Stimulated activated CD8-positive, alpha-beta memory T cell treated with anti-CD3 and anti-CD28 coated beads, Interleukin-12 subunit alpha, Interleukin-12 subunit beta, amount 100 ng/mL, for 24 hours (primary cell): ENCODE measurements at regions not wholly inside any gene's neighbourhood (a gene's known extent, or its start where the extent isn't known, plus 50 kb on each side); places are given as distances from the start of the nearest gene placed in this dataset.

Experiments used
- DNase-seq: peaks from one replicate; pipeline ENCODE4 v3.0.0-alpha.2; 2020; ENCODE audit errors: extremely low read depth

DNA sequence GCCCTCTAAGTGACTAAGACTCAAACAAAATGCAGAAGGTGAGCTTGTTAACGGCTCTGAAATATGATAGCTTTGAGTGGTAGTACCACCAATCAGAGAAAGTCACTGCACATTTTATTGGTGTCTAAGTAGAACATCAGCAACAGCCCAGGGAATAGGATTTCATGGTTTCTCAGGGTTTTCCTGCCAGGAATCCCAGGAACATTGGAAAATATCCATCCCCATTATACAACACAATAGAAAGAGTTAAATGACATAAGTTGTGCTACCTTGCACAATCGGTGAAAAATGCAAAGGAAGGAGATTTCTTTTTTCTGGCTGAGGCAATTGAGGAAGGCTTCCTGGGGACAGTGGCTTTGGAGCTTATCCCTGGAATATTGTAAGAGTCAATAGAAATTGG lies 283.1 kb downstream of the HLX start:
- DNase-seq: no peak

DNA sequence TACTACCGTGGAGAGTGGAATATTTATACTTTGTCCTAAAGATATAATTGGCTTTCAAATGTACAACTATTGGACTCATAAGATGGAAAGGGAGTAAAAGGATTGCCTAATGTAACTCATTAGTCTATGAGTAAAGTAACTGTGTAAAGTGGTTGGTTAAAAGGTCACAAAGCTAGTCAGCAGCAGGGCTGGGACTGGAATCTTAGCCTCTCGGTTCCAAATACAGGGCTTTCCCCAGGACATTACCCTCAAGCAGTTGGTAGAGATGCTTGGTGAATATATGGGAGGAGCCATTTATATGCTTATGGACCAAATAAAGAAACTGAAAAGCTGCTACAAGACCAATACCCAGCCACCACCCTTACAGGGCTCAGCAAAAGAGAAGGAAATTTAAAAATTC lies 283.7 kb downstream of the HLX start:
- DNase-seq: no peak

DNA sequence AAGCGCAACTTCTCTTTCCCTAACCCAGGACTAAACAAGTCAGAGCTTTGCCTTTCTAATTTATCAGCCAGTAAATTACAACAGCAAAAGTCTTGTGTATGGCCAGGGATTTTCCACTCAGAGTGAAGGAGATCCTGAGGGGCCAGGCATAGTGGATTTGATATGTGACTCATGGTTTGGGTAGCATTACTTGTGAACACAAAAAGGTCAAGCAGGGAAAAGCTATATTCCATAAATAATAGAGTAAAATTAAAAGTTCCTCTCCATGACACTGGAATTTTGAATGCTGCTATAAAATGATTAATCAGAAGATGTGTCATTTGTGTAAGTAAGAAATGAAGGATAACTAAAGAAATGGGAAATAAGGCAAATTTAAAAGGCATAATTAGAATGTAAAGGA lies 284.8 kb downstream of the HLX start:
- DNase-seq: no peak

DNA sequence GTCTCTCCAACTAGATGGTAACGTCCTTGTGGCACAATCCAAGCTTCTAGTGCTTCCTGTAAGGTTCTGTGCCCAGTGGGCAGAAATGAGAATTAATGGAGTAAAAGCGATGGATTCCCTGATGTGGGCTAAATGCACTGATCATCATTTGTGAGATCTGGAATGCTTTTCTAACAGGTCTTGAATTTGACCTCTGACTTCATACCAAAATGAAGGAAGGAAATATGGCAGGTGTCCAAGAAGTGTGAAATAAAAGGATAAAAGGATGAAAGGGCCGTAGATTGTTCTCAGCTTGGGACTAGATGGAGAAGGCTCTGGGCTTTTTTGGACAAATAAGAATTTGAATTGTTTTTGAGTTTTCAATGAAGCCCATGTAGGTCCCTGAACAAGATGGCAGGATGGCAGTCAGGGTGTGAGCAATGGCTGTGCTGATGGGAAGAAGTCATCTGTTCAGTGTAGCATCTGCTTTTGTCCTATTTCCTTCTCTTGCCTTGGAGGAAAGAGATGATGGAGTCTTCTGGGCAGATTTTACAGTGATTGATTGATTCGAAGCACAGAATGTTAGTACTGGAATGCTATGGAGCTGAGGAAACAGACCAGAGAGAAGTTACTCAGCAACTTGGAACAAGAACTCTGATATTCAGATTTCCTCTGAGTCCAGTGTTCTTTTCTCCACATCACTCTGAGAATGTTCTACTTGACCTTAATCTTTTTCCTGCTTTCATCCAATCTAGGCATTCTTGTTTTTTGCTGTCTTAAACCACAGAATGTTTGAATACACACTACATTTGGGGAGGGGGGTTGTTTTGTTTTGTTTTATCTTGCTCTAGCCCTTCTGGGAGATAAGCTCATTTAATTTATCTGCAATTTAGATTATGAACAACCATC lies 286.0 kb downstream of the HLX start:
- DNase-seq: no peak

DNA sequence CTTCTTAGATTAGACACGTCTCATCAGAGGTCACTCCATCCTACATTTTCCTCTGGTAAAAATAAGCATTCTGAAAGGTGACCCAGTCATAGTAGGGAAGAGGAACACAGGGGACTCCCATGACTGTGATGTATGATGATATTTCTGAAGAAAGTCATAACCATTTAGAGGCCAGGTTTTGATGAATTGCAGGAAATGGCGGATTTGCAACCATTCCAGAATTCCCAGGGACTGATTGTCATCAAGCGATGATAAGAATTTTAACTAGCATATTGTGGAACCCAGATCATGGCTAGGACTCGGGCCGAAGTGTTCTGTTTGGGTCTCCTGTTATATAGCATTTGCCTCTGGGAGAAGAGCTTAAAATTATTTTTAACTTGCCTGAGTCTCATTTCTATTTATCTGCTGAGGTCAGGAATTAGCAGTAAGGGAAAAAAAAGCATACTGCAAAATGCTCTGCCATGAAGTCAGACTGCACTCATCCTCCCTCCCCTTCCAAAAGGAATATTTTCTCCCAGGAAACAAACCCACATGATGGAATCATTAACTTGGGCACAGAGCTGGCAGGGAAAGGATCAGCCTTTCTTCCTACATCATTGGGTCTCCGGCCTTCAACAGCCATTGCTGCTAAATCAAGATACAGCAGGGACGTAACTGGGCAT lies 286.7 kb downstream of the HLX start:
- DNase-seq: no peak

DNA sequence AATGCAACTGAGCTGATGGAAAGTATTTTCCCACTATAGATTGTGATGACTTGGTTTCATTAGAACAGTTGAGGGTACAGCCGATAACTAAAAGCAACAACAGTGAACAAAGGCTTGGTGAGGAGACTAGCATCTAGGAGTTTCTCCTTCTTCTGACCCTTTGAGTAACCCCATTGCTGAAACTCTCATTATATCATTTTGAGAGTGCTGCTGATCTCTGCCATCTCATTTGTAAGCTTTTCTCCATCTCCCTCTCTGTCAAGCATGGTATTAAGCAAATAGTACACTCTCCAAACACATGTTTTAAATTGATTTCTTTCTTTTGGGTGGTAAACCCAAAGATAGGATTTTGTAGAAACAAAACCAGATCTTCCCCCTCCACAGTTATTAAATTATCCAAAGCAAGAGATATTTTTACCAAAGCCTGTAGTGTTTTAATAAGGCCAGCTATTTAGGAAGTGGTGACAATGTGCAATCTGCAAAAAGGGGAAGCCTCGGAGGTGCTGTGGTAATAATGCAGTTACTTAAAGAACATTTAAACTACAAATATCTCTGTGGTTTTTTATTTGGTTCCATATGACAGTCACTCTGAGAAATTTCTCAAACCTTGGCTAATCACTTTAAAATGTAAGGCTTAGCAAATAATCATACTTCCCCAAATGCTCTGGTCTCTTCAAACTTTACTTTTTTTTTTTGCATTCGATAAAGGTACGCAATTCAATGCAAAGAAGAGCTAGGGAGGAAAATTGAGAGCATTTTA lies 287.5 kb downstream of the HLX start:
- DNase-seq: no peak

DNA sequence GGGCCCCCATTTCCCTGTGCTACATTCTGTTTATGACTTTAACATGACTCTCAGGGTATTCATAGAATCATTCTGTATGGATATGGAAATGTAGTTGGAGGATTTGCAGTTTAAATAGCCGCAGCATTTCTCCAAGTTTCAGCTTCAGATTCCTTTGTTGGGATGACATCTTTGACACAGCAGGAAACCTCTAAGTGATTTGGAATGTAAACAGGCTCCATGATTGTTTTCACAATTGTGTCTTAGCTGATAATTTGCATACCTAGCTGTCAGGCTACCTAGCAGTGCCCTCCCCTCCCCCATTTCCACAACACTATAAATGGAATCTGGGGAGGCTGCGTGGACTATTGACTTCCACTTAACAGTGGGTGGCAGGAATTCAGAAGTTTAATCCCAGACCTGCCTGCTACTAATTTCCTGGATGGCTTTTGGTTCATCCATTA lies 290.2 kb downstream of the HLX start:
- DNase-seq: no peak

DNA sequence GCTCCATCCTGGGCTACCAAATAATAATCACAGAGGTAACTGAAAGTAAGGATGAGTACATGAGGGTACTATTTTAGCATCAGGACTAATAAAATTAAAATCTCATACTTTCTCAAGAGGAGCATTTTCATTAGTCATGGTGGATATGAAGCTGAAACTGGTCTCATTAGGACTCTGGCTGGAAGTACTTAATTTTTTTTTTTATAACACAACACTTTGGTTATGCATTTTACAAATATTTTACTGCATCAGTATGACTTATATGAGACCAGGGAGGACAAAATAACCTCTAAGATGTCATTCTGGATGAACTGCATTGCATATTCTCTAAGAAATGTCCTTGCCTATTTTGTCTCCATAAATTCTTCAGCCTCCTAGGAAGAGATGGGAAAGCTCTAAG lies 290.9 kb downstream of the HLX start:
- DNase-seq: no peak

DNA sequence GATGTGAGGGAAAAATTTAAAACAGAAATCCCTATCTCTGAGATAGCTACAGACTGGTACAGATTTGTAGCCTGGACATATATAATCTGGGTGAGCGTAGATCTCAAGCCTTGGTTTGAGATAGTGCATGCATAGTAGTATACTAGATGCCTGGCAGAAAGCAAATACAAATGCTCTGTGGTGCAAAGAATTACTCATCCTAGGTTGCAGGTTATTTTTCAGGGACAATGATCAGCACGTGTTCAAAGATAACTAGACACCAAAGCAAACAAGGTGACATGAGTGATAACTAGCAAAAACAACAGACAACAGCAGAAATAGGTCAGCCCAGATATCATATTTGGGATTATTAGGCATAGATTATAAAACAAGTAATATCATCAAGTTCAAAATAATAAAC lies 292.5 kb downstream of the HLX start:
- DNase-seq: no peak

DNA sequence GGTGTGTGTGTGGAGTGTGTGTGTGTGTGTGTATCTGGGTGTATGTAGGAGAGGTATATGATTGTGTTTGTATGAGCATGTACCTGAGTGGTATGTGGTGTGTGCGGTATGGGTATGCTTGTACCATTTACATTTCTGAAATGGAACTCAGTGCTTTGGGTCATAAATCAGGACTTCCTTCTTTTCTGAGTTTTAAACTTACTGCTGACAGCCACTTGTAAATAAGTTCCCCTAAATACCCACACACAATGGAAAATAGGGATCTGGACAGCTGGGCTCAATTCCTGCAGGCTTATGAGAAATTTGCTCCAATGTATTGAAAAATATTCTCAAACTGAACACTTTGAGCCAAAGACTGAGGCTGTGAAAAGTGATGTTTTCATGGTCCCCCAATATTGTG lies 293.6 kb downstream of the HLX start:
- DNase-seq: no peak

DNA sequence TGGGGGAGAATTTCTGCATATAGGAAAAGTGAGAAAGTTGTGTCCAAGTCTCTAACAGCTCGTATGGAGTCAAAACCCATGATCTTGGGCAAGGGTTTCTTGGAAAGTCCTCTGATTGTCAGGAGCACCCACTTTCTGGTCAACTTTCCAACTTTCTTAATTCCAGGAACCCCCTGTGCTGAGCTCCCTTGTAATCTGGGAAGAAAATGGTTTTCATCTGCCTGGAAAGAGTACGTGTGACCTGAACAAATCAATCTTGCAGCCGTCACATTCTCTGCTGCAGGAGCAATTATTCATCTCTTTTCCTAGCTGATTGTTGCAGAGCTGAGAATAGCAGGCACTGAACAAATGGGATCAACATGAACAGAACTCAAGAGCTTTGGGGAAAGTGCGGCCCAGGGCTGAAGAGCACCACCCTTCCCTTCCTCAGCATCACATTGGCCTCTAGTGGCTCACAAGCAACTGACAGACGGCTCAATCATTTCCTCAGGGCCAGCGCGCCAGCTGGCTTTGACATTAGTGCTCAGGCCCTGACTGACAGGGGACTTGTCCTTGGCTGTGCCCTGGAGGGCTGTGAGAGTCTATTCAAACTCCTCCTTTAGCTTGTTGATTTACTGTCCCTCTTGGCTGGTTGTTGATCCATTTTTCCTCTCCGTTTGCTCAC lies 295.2 kb downstream of the HLX start:
- DNase-seq: no peak

DNA sequence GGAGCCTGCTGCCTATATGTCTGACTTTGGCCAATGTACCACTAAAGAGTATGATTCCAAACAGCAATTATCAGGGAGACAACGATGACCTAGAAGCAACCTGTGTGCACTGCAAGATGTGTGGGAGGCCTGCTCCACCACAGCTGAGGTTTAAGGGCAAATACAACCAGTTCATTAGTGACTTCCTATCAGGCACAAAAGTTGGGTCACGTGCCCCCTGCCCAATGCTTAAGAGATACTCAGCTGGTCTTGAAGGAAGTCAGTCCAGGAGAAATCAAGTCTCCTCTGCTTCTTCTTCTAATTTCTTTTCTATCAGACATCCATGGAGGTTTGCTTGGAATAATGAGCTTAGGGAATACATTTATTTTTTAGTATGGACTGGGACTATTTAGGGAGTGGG lies 296.0 kb downstream of the HLX start:
- no peak for DNase-seq

DNA sequence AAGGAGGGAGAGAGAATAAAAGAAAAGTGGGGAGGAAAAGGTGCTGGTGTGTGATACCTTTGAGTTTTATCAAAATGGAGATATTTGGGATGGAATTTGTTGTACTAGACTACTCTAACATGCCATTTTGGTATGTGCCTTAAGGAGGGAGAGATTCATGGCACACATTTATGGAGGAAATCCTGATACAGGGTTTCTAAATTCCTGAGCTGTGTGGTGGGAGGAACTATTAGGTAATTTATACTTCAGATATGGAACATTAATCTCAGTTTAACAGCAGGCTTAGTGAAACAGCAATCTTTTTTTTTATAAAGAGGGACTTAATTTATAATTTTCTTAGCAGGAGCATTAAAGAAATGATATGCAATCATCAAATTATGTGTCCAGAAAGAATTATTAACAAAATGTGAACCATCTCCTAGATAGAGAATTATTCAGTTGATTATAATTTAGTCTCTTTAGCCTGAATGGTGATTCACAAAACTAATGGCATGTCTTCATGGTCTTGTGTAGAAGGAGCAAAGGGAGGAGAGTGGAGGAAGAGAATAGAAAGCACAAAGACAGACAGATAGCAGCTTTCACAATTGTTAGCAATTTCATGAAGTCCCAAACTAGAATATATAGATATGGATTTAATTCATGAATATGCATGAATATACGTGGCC lies 301.6 kb downstream of the HLX start:
- DNase-seq: no peak

DNA sequence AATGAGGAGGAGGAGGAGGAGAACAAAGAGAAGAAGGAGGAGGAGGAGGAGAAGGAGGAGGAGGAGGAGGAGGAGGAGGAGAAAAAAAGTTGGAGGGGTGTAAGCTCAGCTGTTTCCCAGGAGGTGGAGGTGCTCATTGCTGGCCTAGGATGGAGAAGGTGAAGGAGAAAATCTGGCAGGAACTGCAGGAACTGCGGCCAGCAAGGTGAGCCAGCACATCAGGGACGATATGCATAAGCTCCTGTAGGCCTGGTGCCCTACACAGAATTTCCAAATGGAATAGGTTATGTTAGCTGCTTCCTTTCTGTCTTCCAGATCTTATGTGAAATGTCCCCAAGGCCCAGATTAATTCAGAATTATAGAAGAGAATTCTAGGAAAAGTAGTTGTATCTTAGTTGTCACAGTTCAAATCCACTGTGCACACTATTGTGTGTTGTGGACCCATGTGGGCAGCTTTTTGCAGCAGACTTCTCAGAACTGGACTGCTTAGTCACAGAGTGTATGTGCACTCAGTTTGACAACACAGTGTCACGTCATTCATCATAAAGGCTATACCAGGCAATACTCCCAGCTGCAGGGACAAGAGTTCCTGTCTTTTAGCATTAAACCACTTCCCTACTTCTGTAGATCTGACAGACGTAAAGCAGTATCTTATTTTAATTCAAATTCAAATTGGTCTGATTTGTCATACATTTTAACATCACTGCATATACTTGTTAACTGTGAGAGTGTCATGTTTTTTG lies 303.7 kb downstream of the HLX start:
- no peak for DNase-seq

DNA sequence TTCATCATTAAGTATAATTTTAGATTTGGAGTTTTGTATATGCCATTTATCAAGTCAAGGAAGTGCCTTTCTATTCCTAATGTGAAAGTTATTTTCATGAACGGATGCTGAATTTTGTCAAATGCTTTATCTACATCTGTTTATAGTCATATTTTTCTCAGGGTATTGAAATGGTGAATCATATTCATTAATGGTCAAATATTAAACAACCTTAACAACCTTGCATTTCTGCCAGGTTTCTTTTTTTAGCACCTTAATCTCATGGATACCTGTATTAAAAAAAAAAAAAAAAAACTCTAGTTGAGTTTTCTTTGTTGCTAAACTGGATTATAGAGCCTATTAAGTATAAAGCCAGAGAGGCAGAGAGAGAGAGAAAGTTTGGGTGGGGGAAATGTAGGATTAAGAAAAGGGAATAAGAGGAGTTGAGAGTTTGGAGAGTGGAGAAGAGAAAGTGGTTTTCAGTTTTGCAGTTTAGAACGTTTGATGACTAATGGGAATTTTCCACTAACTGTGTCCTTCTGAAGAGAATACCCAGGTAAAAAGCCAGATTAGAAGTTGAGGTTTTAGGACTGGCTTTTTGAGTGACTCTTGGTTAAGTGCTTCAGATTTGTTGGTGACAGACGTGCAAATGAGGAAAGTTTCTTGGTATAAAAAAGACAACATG lies 305.0 kb downstream of the HLX start:
- no peak for DNase-seq

DNA sequence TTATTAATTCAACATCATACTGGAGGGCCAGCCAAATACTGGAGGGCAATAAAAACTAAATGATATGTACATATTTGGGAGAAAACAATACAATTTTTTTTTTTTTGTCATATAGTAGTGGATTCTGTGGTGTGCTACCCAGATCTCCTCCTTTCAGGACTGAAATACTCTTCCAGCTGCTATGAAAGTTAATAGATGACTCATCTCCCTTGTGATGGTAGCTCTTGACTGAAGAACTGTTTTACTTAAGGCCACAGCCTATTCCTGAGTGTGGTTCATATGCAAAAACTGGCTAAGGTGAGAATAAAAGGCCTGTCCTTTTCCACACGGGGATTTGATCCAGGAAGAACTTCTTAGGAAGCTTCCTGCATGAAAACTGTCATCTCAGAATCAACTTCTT lies 307.9 kb downstream of the HLX start:
- no peak for DNase-seq

DNA sequence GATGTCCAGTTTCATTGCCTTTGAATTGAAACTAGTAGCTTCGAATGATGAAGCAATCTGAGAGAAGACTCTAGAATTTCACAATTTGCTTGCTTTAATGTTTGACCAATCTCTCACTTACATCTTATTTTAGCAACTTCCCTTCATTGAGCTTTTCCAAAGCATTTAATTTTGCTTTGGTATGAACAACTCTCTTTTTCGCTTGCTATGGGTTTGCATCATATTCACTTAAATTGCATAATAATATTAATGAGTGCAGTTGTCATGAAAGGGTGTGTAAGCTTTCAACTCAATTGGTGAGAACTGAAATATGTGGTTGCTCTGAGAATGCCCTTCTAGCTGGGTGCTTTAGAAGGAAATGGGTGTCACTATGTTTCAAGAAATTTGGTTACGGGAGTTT lies 309.2 kb downstream of the HLX start:
- no peak for DNase-seq

DNA sequence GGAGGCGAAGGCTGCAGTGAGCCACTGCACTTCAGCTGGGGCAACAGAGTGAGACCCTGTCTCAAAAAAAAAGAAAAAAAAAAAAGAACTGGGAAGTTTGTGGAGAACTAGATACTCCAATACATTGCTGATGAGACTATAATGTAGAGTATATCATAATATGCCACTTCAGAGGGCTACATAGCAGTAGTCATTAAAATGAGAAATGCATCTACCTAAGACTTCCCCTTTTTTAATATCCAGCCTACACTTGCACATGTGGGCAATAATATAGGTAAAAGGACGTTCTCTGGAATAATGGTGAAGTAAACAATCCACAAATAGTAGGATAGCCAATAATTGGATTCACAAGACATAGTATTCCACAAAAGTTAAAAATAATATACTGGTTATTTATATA lies 311.0 kb downstream of the HLX start:
- no peak for DNase-seq

DNA sequence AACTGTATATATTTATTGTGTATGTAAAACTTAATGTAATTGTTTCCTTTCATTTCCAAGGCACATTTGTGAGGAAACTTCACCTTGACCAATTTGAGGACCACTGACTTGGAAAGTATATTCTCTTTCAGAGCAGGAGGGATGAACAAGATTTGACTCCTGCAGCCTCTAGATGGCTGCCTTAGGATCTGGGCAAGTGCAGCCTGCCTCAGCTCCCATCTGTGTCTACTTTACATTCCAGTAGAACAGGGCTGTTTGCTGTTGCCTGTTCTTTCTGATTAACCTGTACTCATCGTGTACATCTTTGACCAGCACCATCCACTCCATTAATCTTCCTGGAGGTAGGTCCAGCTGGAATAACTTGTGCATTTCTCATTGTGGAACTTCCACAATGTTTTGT lies 312.8 kb downstream of the HLX start:
- no peak for DNase-seq

DNA sequence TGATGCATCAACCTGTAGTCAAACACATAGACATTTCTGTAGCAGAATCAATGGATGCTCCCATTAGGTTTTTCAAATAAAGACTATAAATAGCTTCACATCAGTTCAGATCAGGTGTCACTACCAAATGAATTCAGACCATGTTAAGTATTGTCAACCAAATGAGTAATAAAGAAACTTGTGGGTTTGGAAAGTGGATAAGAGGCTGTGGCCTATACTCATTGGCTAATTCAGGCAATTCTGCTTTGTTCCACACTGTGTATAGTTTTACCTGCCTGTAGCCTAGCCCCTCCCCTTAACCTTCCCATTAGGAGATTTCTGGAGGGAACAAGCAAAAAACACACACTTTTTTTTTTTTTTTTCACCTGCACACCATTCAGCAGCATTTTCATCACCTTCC lies 321.2 kb downstream of the HLX start:
- DNase-seq: no peak
